IMR-90 (cell line): ENCODE measurements at regions not wholly inside any gene's neighbourhood (a gene's known extent, or its start where the extent isn't known, plus 50 kb on each side); places are given as distances from the start of the nearest gene placed in this dataset.

Experiments used
- ATAC-seq: fragments of 200-7000 bp; cut with Tn5 transposase; 2 replicates; pipeline ENCODE4 v1.9.1; 2020; ENCODE audit warnings: low read depth, mild to moderate bottlenecking, moderate library complexity
- BruUV-seq: library from RNA; stranded (reverse); fragments of 400-500 nt; replicated peaks from 2 replicates; lab custom pipeline; 2021; lab: Mats Ljungman, UMichigan
- CTCF ChIA-PET: fragments of 300-600 bp; formaldehyde crosslinking; extraction: SDS; loops from one replicate; lab custom pipeline; 2021; ENCODE audit warnings: antibody characterized with exemption; lab: Yijun Ruan, JAX
- POLR2A ChIA-PET: fragments of 300-600 bp; sonication (Branson Sonifier 250); formaldehyde crosslinking; loops from one replicate; lab custom pipeline; 2022; ENCODE audit warnings: antibody characterized with exemption; ENCODE audit not compliant: unreplicated experiment; lab: Charles Lee
- DNase-seq: peaks from one replicate; pipeline ENCODE4 v3.0.0; 2013
- H2AFZ ChIP-seq: replicated peaks from 2 replicates; pipeline ENCODE3; 2013; ENCODE audit warnings: low read length, mild to moderate bottlenecking; ENCODE audit not compliant: poor library complexity
- H2AK5ac ChIP-seq: 2 replicates; pipeline ENCODE4 v1.6.1; 2013; ENCODE audit warnings: low read depth, low read length, inconsistent platforms
- H2AK9ac ChIP-seq: replicated peaks from 2 replicates; pipeline ENCODE3; 2013; ENCODE audit warnings: mild to moderate bottlenecking, low read depth, low read length, moderate library complexity; ENCODE audit not compliant: poor library complexity
- H2BK120ac ChIP-seq: 2 replicates; pipeline ENCODE4 v1.6.1; 2013; ENCODE audit warnings: low read depth, low read length, inconsistent platforms
- H2BK15ac ChIP-seq: 3 replicates; pipeline ENCODE4 v1.6.1; 2013; ENCODE audit warnings: low read depth, low read length, inconsistent platforms
- H2BK20ac ChIP-seq: 2 replicates; pipeline ENCODE4 v1.6.1; 2013; ENCODE audit warnings: low read depth, mild to moderate bottlenecking, inconsistent platforms, low read length, moderate library complexity
- H2BK5ac ChIP-seq: 2 replicates; pipeline ENCODE4 v1.6.1; 2013; ENCODE audit warnings: mild to moderate bottlenecking, low read depth, low read length, inconsistent platforms; ENCODE audit not compliant: poor library complexity, severe bottlenecking
- H3K14ac ChIP-seq: replicated peaks from 2 replicates; pipeline ENCODE4 v1.6.1; 2013; ENCODE audit warnings: low read depth, low read length, inconsistent platforms
- H3K18ac ChIP-seq: 2 replicates; pipeline ENCODE4 v1.6.1; 2013; ENCODE audit warnings: low read depth, low read length, control low read depth
- H3K23ac ChIP-seq: 2 replicates; pipeline ENCODE4 v1.6.1; 2013; ENCODE audit warnings: low read depth, low read length, inconsistent platforms
- H3K27ac ChIP-seq: 2 replicates; pipeline ENCODE4 v1.5.1; 2013; ENCODE audit warnings: mild to moderate bottlenecking, control low read depth, low read length; ENCODE audit not compliant: insufficient read depth
- H3K27me3 ChIP-seq: 2 replicates; pipeline ENCODE4 v1.6.1; 2013; ENCODE audit warnings: low read length; ENCODE audit not compliant: control insufficient read depth, insufficient read depth
- H3K36me3 ChIP-seq: 2 replicates; pipeline ENCODE4 v1.6.1; 2013; ENCODE audit warnings: low read length, mixed read lengths; ENCODE audit not compliant: control insufficient read depth, insufficient read depth
- H3K4ac ChIP-seq: 2 replicates; pipeline ENCODE4 v1.6.1; 2013; ENCODE audit warnings: low read depth, low read length, inconsistent platforms
- H3K4me1 ChIP-seq: 2 replicates; pipeline ENCODE4 v1.6.1; 2013; ENCODE audit warnings: low read length, mixed read lengths; ENCODE audit not compliant: control insufficient read depth, insufficient read depth
- H3K4me2 ChIP-seq: 2 replicates; pipeline ENCODE4 v1.6.1; 2013; ENCODE audit warnings: low read depth, mild to moderate bottlenecking, control low read depth, low read length, moderate library complexity
- H3K4me3 ChIP-seq: 2 replicates; pipeline ENCODE4 v1.5.1; 2013; ENCODE audit warnings: low read depth, mild to moderate bottlenecking, control low read depth, low read length, moderate library complexity; ENCODE audit not compliant: insufficient read depth
- H3K56ac ChIP-seq: 2 replicates; pipeline ENCODE4 v1.6.1; 2013; ENCODE audit warnings: low read length, inconsistent platforms; ENCODE audit not compliant: insufficient read depth; ENCODE audit errors: extremely low read depth
- H3K79me1 ChIP-seq, 2 experiments: 2 replicates each; pipeline ENCODE4 v1.6.1; 2013; ENCODE audit warnings: low read length in 2 of 2, inconsistent platforms in 1 of 2, low read depth in 1 of 2
- H3K9ac ChIP-seq: 2 replicates; pipeline ENCODE4 v1.6.1; 2013; ENCODE audit warnings: low read depth, low read length, control low read depth
- H3K9me1 ChIP-seq: 2 replicates; pipeline ENCODE4 v1.6.1; 2013; ENCODE audit warnings: low read length, inconsistent platforms; ENCODE audit not compliant: insufficient read depth
- H3K9me3 ChIP-seq: 2 replicates; pipeline ENCODE4 v1.6.1; 2013; ENCODE audit warnings: low read length; ENCODE audit not compliant: control insufficient read depth, insufficient read depth
- H4K20me1 ChIP-seq: 2 replicates; pipeline ENCODE4 v1.6.1; 2013; ENCODE audit warnings: low read length, inconsistent platforms; ENCODE audit not compliant: insufficient read depth
- H4K5ac ChIP-seq: 2 replicates; pipeline ENCODE4 v1.6.1; 2013; ENCODE audit warnings: mild to moderate bottlenecking, low read depth, low read length, control low read depth
- H4K8ac ChIP-seq, 2 experiments: 2 replicates each; pipeline ENCODE4 v1.6.1; 2013; ENCODE audit warnings: low read depth in 2 of 2, low read length in 2 of 2, control low read depth in 1 of 2, inconsistent platforms in 1 of 2
- H4K91ac ChIP-seq: 2 replicates; pipeline ENCODE4 v1.6.1; 2013; ENCODE audit warnings: low read depth, low read length, inconsistent platforms; ENCODE audit not compliant: insufficient read depth
- ELK1 ChIP-seq: fragments of 150-350 bp; IDR thresholded peaks from 2 replicates; pipeline ENCODE4 v1.6.1; 2016; ENCODE audit warnings: low read depth, mild to moderate bottlenecking, low read length, moderate library complexity, borderline replicate concordance
- POLR2A ChIP-seq: IDR thresholded peaks from 2 replicates; pipeline ENCODE4 v1.6.1; 2012; ENCODE audit warnings: mild to moderate bottlenecking, low read depth, low read length
- WGBS, 2 experiments: methylation state at CpG; one replicate each; pipeline versions ENCODE4 v1.1.5 to v1.1.7; 2013; ENCODE audit warnings: missing lambda C conversion rate in 2 of 2; ENCODE audit not compliant: insufficient read length in 1 of 2; ENCODE audit errors: extremely low coverage in 2 of 2; 5-methylcytosine and 5-hydroxymethylcytosine counted together
- dilution Hi-C: fragments of 300-500 bp; cut with HindIII; formaldehyde crosslinking; loops from one replicate; pipeline ENCODE4 v1.14.3; 2018; ENCODE audit warnings: low sequenced_read_pairs; ENCODE audit not compliant: unreplicated experiment
- in situ Hi-C: fragments of 300-500 bp; cut with MboI; formaldehyde crosslinking; loops from 3 replicates; pipeline ENCODE4 v1.14.3; 2019; ENCODE audit warnings: low sequenced_read_pairs, inconsistent platforms, mixed read lengths
- intact Hi-C: fragments of 100-400 bp; cut with micrococcal nuclease; formaldehyde crosslinking; loops from 2 replicates; pipeline ENCODE4 v1.10.0; 2022

GRCh38 chr10:131779661-131780394 is 121.0 kb upstream of the PPP2R2D start:
- H3K4me3 ChIP-seq, result no peak overlapping the region

More at GRCh38 chr10:131779661-131780394, 121.0 kb upstream of the PPP2R2D start:
- Histone ChIP-seq H3K4ac (no peak overlapping the region), H3K79me1 (no peaks in the 10 kb centered on the region), H2AK5ac (no peak overlapping the region), H3K18ac (no peak overlapping the region), H2AK9ac (no peak overlapping the region), H4K8ac (no peak overlapping the region), H3K27ac (no peak overlapping the region), H3K9me1 (no peaks in the 10 kb centered on the region), H3K14ac (no peak overlapping the region), H3K23ac (no peak overlapping the region), H2BK120ac (no peak overlapping the region), H4K91ac (no peak overlapping the region), H4K5ac (no peak overlapping the region), H3K27me3 (no peaks in the 10 kb centered on the region), H3K56ac (no peak overlapping the region), H2AFZ (no peak overlapping the region), H2BK20ac (no peak overlapping the region), H2BK15ac (no peak overlapping the region), H4K20me1 (no peaks in the 10 kb centered on the region), H2BK5ac (no peak overlapping the region), H3K9ac (no peak overlapping the region), H3K4me1 (no peaks in the 10 kb centered on the region), H3K4me2 (no peak overlapping the region), H3K36me3 (no peaks in the 10 kb centered on the region), H3K9me3 (peaks cover 54% of the 10 kb centered on the region)
- BruUV-seq, result no TSS peak
- DNase-seq (no peak), ATAC-seq (no peak)
- intact Hi-C loops (no loop called here), dilution Hi-C loops (no loop called here), in situ Hi-C loops (no loop called here)
- WGBS, 2 experiments, result 80% methylated on average over 1 of the region's 10 CpGs; no CpG with 5 or more reads in 1 of the 2 experiments
- ChIA-PET CTCF (no interaction called here), POLR2A (no interaction called here)
- no peak for TF ChIP-seq POLR2A
- TF ChIP-seq ELK1, result no peak
